ENCODE measurements at regions not wholly inside any gene's neighbourhood (a gene's known extent, or its start where the extent isn't known, plus 50 kb on each side); places are given as distances from the start of the nearest gene placed in this dataset.
"Not testable (repeated sequence)": the region's sequence is repeated elsewhere in the genome, so short reads cannot be mapped to it uniquely, and the experiment has no call there.

DNA sequence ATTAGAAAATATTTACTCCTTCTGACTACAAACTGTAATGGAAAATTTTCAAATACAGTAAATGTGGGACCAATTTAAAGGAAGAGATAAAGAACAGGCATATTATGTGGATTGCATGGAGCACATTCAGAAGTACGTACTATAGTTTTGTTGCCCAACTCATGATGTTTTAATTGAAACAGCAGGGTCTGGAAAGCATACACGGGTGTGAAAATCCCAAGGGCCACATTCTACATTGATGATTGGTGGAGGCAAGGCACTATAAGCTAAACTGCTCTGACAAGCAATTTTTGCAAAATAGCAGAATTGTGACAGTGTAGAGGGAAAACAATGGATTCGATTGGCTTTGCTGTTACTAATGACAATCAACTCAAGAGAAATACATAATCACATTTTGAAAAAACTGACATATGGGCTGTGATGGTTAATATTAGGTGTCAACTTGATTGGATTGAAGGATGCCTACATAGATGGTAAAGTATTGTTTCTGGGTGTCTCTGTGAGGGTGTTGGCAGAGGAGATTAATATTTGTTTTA lies 458.6 kb downstream of the PYDC2 start:
- intact Hi-C loops (cut with DNase I; ENCODE audit: low total_unique reads): no loop called here
- Histone ChIP-seq H3K27ac (no peak overlapping the region), H3K27me3 (no peaks in the 10 kb centered on the region), H3K4me3 (no peak overlapping the region), H3K36me3 (no peaks in the 10 kb centered on the region), H3K9me3 (no peaks in the 10 kb centered on the region), H3K4me1 (no peaks in the 10 kb centered on the region)
- DNase-seq: no peak
- in situ Hi-C loops (cut with MboI; ENCODE audit: low sequenced_read_pairs in 4 of 4): no loop called here
- no peak for ATAC-seq
- no peak for TF ChIP-seq POLR2A (IDR thresholded peaks at IDR 0.05)
- TF ChIP-seq, protein P1, sequence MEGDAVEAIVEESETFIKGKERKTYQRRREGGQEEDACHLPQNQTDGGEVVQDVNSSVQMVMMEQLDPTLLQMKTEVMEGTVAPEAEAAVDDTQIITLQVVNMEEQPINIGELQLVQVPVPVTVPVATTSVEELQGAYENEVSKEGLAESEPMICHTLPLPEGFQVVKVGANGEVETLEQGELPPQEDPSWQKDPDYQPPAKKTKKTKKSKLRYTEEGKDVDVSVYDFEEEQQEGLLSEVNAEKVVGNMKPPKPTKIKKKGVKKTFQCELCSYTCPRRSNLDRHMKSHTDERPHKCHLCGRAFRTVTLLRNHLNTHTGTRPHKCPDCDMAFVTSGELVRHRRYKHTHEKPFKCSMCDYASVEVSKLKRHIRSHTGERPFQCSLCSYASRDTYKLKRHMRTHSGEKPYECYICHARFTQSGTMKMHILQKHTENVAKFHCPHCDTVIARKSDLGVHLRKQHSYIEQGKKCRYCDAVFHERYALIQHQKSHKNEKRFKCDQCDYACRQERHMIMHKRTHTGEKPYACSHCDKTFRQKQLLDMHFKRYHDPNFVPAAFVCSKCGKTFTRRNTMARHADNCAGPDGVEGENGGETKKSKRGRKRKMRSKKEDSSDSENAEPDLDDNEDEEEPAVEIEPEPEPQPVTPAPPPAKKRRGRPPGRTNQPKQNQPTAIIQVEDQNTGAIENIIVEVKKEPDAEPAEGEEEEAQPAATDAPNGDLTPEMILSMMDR (IDR thresholded peaks at IDR 0.05 in 4 of 5, conservative IDR thresholded peaks at IDR 0.05 in 1 of 5): no peak

DNA sequence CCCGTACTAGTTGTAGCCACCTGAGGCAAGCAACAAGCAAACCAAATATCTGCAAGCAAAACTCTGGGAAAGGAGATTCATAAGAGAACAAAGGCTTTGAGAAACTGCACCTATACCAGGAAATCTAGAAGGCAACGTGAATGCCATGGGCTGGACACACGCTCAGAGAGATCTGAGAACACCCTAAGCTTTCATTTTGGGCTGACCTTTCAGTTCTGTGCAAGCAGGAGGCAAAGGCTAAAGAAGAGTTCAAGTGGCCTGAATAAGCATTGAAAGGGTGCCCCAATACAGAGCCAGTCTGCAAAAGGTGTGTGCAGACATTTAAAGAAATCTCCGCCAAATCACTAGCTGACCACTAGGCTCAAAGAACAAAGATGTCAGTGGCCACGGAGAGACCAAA lies 461.6 kb downstream of the PYDC2 start:
- no peak overlapping the region for H3K27ac ChIP-seq
- H3K4me3 ChIP-seq: no peak overlapping the region
- no peak for TF ChIP-seq POLR2A (IDR thresholded peaks at IDR 0.05)
- TF ChIP-seq, protein P1 (IDR thresholded peaks at IDR 0.05 in 4 of 5, conservative IDR thresholded peaks at IDR 0.05 in 1 of 5): no peak
- in situ Hi-C loops (cut with MboI; ENCODE audit: low sequenced_read_pairs in 4 of 4): no loop called here
- H3K36me3 ChIP-seq: no peaks in the 10 kb centered on the region
- no peaks in the 10 kb centered on the region for H3K9me3 ChIP-seq
- ATAC-seq (no peak), DNase-seq (no peak)
- intact Hi-C loops (cut with DNase I; ENCODE audit: low total_unique reads): no loop called here
- H3K27me3 ChIP-seq: no peaks in the 10 kb centered on the region
- H3K4me1 ChIP-seq: no peaks in the 10 kb centered on the region

DNA sequence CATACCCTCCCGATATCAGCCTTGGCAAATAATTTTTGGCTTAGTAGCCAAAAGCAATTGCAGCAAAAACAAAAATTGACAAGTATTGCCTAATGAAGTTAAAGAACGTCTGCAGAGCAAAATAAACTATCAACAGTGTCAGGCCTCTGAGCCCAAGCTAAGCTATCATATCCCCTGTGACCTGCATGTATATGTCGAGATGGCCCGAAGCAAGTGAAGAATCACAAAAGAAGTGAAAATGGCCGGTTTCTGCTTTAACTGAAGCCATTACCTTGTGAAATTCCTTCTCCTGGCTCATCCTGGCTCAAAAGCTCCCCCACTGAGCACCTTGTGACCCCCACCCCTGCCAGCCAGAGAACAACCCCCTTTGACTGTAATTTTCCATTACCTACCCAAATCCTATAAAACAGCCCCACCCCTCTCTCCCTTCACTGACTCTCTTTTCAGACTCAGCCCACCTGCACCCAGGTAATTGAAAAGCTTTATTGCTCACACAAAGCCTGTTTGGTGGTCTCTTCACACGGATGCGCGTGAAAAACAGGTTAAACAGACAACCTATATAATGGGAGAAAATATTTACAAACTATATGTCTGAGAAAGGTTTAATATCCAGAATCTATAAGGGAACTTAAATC lies 466.3 kb downstream of the PYDC2 start:
- H3K4me3 ChIP-seq; H3K36me3 ChIP-seq; intact Hi-C loops (cut with DNase I; ENCODE audit: low total_unique reads); H3K4me1 ChIP-seq; H3K27me3 ChIP-seq; ATAC-seq; in situ Hi-C loops (cut with MboI; ENCODE audit: low sequenced_read_pairs in 4 of 4); DNase-seq; H3K9me3 ChIP-seq; H3K27ac ChIP-seq: not testable (repeated sequence)

DNA sequence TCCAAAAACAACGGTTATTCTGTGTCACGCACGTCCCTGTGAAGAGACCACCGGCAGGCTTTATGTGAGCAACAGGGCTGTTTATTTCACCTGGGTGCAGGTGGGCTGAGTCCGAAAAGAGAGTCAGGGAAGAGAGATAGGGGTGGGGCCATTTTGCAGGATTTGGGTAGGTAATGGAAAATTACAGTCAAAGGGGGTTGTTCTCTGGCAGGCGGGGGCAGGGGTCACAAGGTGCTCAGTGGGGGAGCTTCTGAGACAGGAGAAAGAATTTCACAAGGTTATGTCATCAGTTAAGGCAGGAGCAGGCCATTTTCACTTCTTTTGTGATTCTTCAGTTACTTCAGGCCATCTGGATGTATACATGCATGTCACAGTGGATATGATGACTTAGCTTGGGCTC lies 467.0 kb downstream of the PYDC2 start:
- H3K4me3 ChIP-seq; in situ Hi-C loops (cut with MboI; ENCODE audit: low sequenced_read_pairs in 4 of 4); H3K27me3 ChIP-seq; H3K27ac ChIP-seq; H3K9me3 ChIP-seq; H3K4me1 ChIP-seq; H3K36me3 ChIP-seq; intact Hi-C loops (cut with DNase I; ENCODE audit: low total_unique reads); ATAC-seq; DNase-seq: not testable (repeated sequence)

DNA sequence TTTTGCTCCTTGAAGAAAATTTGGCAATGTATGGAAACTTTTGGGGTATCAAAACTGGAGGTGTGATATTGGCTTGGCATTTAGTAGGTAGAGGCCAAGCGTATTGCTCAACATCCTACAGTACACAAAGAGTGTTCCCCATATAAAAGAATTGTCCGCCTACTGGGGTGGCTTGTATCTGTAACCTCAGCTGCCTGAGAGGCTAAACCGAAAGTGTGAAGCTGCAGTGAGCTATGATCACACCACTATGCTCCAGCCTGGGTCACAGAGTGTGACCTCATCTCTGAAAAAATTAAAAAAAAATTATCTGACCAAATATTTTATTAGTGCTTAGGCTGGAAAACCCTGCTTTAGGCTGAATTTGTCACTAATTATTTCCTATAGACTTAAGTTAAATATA lies 483.9 kb downstream of the PYDC2 start:
- no peaks in the 10 kb centered on the region for H3K27me3 ChIP-seq
- no peaks in the 10 kb centered on the region for H3K4me1 ChIP-seq
- DNase-seq: no peak
- no peak overlapping the region for H3K27ac ChIP-seq
- H3K4me3 ChIP-seq: no peak overlapping the region
- intact Hi-C loops (cut with DNase I; ENCODE audit: low total_unique reads) (no loop called here), in situ Hi-C loops (cut with MboI; ENCODE audit: low sequenced_read_pairs in 4 of 4) (no loop called here)
- no peaks in the 10 kb centered on the region for H3K36me3 ChIP-seq
- TF ChIP-seq POLR2A (IDR thresholded peaks at IDR 0.05): no peak
- TF ChIP-seq, protein P1 (IDR thresholded peaks at IDR 0.05 in 4 of 5, conservative IDR thresholded peaks at IDR 0.05 in 1 of 5): no peak
- no peaks in the 10 kb centered on the region for H3K9me3 ChIP-seq
- ATAC-seq: no peak

DNA sequence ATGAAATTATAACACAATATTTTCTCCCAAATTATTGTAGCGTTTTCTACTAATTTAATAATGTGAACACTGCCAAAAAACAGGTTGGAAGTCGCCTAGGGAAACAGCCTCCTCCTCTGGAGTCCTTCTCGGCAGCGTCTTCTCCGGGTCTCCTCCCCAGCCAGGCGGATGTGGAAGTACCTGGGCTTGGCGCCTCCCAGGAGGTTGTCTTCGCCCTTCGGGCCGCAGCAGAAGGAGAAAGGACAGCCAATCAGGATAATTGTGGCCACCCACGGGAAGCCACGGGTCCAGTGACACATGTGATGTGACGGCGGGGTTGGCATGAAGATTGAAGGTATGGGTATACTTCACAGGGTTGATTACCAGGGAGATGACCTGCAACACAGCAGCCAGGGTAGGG lies 491.2 kb downstream of the PYDC2 start:
- no peaks in the 10 kb centered on the region for H3K9me3 ChIP-seq
- in situ Hi-C loops (cut with MboI; ENCODE audit: low sequenced_read_pairs in 4 of 4) (no loop called here), intact Hi-C loops (cut with DNase I; ENCODE audit: low total_unique reads) (no loop called here)
- H3K4me3 ChIP-seq: no peak overlapping the region
- no peaks in the 10 kb centered on the region for H3K27me3 ChIP-seq
- no peak overlapping the region for H3K27ac ChIP-seq
- DNase-seq (no peak), ATAC-seq (no peak)
- no peaks in the 10 kb centered on the region for H3K4me1 ChIP-seq
- no peaks in the 10 kb centered on the region for H3K36me3 ChIP-seq
- TF ChIP-seq POLR2A (IDR thresholded peaks at IDR 0.05): no peak
- TF ChIP-seq, protein P1 (IDR thresholded peaks at IDR 0.05 in 4 of 5, conservative IDR thresholded peaks at IDR 0.05 in 1 of 5): no peak

All from gastrocnemius medialis (tissue), 4 donors.